Activated naive CD4-positive, alpha-beta T cell (primary cell): ENCODE measurements at regions not wholly inside any gene's neighbourhood (a gene's known extent, or its start where the extent isn't known, plus 50 kb on each side); places are given as distances from the start of the nearest gene placed in this dataset.

Experiments
- DNase-seq, 4 experiments: peaks; one replicate each; lab custom pipeline; 2025; lab: John Stamatoyannopoulos, UW

GRCh38 chr3:87414271-87414670 is 137.9 kb upstream of the POU1F1 start:
- DNase-seq: no peak

- no peak for DNase-seq
Measured at GRCh38 chr3:87413814-87414213, 137.4 kb upstream of the POU1F1 start.

GRCh38 chr3:87410110-87410509 is 133.7 kb upstream of the POU1F1 start:
- no peak for DNase-seq

GRCh38 chr3:87398168-87398801 is 121.9 kb upstream of the POU1F1 start:
- DNase-seq: no peak

- no peak for DNase-seq
Measured at GRCh38 chr3:87397211-87397610, 120.8 kb upstream of the POU1F1 start.

GRCh38 chr3:87390821-87391220 is 114.4 kb upstream of the POU1F1 start:
- no peak for DNase-seq

GRCh38 chr3:87390353-87390752 is 114.0 kb upstream of the POU1F1 start:
- no peak for DNase-seq

GRCh38 chr3:87375231-87375682 is 98.9 kb upstream of the POU1F1 start:
- DNase-seq: no peak

- DNase-seq: no peak
Measured at GRCh38 chr3:87370007-87370406, 93.6 kb upstream of the POU1F1 start.

GRCh38 chr3:87367736-87368135 is 91.4 kb upstream of the POU1F1 start:
- no peak for DNase-seq

GRCh38 chr3:87363721-87364120 is 87.3 kb upstream of the POU1F1 start:
- no peak for DNase-seq

- no peak for DNase-seq
Measured at GRCh38 chr3:87361956-87362355, 85.6 kb upstream of the POU1F1 start.

GRCh38 chr3:87361271-87361670 is 84.9 kb upstream of the POU1F1 start:
- DNase-seq: no peak

- no peak for DNase-seq
Measured at GRCh38 chr3:87359826-87360225, 83.4 kb upstream of the POU1F1 start.

- DNase-seq: no peak
Measured at GRCh38 chr3:87359025-87359424, 82.6 kb upstream of the POU1F1 start.

- DNase-seq: no peak
Measured at GRCh38 chr3:87358066-87358465, 81.7 kb upstream of the POU1F1 start.

GRCh38 chr3:87354398-87354797 is 78.0 kb upstream of the POU1F1 start:
- no peak for DNase-seq

GRCh38 chr3:87351937-87352336 is 75.6 kb upstream of the POU1F1 start:
- DNase-seq: no peak

- no peak for DNase-seq
Measured at GRCh38 chr3:87350367-87351199, 74.2 kb upstream of the POU1F1 start.

- DNase-seq: no peak
Measured at GRCh38 chr3:87349833-87350232, 73.4 kb upstream of the POU1F1 start.

- DNase-seq: no peak
Measured at GRCh38 chr3:87336761-87337160, 60.4 kb upstream of the POU1F1 start.

- no peak for DNase-seq
Measured at GRCh38 chr3:87335931-87336330, 59.5 kb upstream of the POU1F1 start.

GRCh38 chr3:87333393-87333892 is 57.1 kb upstream of the POU1F1 start:
- no peak for DNase-seq
